AG10803 (cell line): ENCODE measurements at regions not wholly inside any gene's neighbourhood (a gene's known extent, or its start where the extent isn't known, plus 50 kb on each side); places are given as distances from the start of the nearest gene placed in this dataset.

Experiments
- DNase-seq: peaks from one replicate; pipeline ENCODE4 v3.0.0; 2010; ENCODE audit warnings: low read depth
- H3K4me3 ChIP-seq: 2 replicates; pipeline ENCODE4 v1.5.1; 2011; ENCODE audit warnings: mild to moderate bottlenecking, low read length, control low read depth
- CTCF ChIP-seq: conservative IDR thresholded peaks from 2 replicates; pipeline ENCODE4 v1.5.1; 2011; ENCODE audit warnings: mild to moderate bottlenecking, low read length, control low read depth, inconsistent platforms

GRCh38 chr6:12394170-12394569 lies 104.0 kb downstream of the EDN1 start:
- no peak for TF ChIP-seq CTCF
- H3K4me3 ChIP-seq, result no peak overlapping the region
- DNase-seq, result no peak

- H3K4me3 ChIP-seq, result no peak overlapping the region
- DNase-seq, result peak; percentile 42
- peak; percentile 60 for TF ChIP-seq CTCF
Measured at GRCh38 chr6:12395898-12396297, 105.7 kb downstream of the EDN1 start.

GRCh38 chr6:12401200-12401599 lies 111.0 kb downstream of the EDN1 start:
- no peak for DNase-seq
- no peak overlapping the region for H3K4me3 ChIP-seq
- TF ChIP-seq CTCF, result no peak

- peak overlapping the region; percentile 16; the same call in 1 of the 2 replicates for H3K4me3 ChIP-seq
- TF ChIP-seq CTCF, result peak; percentile 35
- DNase-seq, result peak; percentile 70
Measured at GRCh38 chr6:12403201-12403826, 113.2 kb downstream of the EDN1 start.

- peak overlapping the region; percentile 16; the same call in 1 of the 2 replicates for H3K4me3 ChIP-seq
- TF ChIP-seq CTCF, result no peak
- DNase-seq, result peak; percentile 63
Measured at GRCh38 chr6:12403947-12404647, 113.9 kb downstream of the EDN1 start.

- TF ChIP-seq CTCF, result no peak
- DNase-seq, result peak; percentile 19
- H3K4me3 ChIP-seq, result no peak overlapping the region
Measured at GRCh38 chr6:12404651-12405050, 114.5 kb downstream of the EDN1 start.

GRCh38 chr6:12408752-12409151 lies 118.6 kb downstream of the EDN1 start:
- H3K4me3 ChIP-seq, result no peak overlapping the region
- DNase-seq, result no peak
- no peak for TF ChIP-seq CTCF
